Activated T-cell treated with anti-CD3 and anti-CD28 coated beads, Interleukin-2, amount 50 U/mL, for 24 hours (primary cell): ENCODE measurements at regions not wholly inside any gene's neighbourhood (a gene's known extent, or its start where the extent isn't known, plus 50 kb on each side); places are given as distances from the start of the nearest gene placed in this dataset.
"Not testable (repeated sequence)": the region's sequence is repeated elsewhere in the genome, so short reads cannot be mapped to it uniquely, and the experiment has no call there.

Experiments
- DNase-seq: peaks from one replicate; pipeline ENCODE4 v3.0.0-alpha.2; 2020
- H3K27ac Mint-ChIP-seq: 2 replicates; pipeline ENCODE4 v1.8.0; 2020; ENCODE audit warnings: mild to moderate bottlenecking, mixed read lengths
- H3K27me3 Mint-ChIP-seq: 2 replicates; pipeline ENCODE4 v1.8.0; 2020; ENCODE audit warnings: mixed read lengths
- H3K36me3 Mint-ChIP-seq: 2 replicates; pipeline ENCODE4 v1.8.0; 2020; ENCODE audit warnings: low read depth, mixed read lengths
- H3K4me1 Mint-ChIP-seq: 2 replicates; pipeline ENCODE4 v1.8.0; 2020; ENCODE audit warnings: low read depth, mixed read lengths
- H3K4me3 Mint-ChIP-seq: 2 replicates; pipeline ENCODE4 v1.8.0; 2020; ENCODE audit warnings: mild to moderate bottlenecking, moderate library complexity, mixed read lengths
- H3K9me3 Mint-ChIP-seq: 2 replicates; pipeline ENCODE4 v1.8.0; 2020; ENCODE audit warnings: mixed read lengths

DNA sequence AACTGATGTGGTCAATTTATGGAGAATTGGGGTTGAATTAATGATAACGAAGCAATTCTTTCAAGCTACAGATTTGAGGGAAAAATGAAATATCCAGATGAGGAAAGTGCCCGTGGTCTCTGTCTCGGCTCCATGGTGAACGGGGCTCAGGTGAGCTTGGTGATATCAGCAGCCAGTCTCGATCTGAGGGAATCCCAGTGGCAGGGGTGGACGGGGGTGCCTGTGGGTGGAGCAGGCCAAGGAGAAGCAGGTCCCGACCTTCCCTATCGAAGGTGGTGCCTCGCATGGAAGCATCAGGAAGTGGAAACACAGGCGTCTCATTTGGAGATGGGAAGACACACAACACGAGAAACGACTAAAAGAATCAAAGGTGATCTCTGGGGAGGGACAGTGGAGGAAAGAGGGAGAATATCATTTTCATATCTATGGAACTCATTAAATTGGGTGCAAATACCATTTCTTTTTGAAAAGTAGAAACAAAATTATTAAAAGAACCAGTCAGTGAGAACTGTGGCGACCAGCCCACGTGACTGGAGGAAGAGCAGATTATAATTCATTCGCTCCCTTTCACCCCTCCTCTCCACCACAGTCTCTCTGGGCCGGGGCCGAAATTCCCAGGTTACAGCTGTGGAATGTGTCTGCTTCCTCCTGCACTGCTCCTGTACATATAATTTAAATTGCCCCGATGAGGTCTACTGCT, 354.3 kb upstream of the SFSWAP start:
- no peaks in the 10 kb centered on the region for H3K36me3 Mint-ChIP-seq
- H3K9me3 Mint-ChIP-seq, result no peaks in the 10 kb centered on the region
- H3K27ac Mint-ChIP-seq, result no peak overlapping the region
- no peaks in the 10 kb centered on the region for H3K4me1 Mint-ChIP-seq
- DNase-seq, result no peak
- peaks cover 20% of the 10 kb centered on the region for H3K27me3 Mint-ChIP-seq
- H3K4me3 Mint-ChIP-seq, result no peak overlapping the region

DNA sequence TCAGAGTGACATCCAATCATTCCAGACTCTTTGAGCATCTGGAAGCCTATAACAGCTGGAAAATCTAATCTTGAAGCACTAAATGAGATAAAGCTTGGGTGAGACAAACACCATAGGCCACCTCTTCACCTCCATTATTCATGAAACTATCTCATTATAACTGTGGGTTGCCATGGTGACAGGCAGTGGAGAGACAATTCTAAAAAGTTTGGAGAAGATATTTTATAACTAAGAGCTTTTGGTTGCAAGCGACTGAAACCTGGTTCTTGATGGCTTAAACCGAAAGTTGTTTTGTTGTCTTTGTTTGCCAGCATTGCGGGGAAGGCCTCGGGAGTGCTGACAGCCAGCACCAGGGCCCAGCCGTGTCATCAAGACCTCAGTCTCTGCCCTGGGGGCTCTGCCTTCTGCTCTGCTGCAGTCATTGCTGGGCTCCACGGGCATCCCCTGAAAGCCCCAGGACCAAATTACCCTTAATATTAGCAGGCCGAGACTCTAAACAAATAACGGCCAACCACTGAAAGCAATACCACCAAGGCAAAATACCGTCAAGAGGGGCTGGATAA, 353.6 kb upstream of the SFSWAP start:
- no peak for DNase-seq
- no peak overlapping the region for H3K27ac Mint-ChIP-seq
- no peaks in the 10 kb centered on the region for H3K36me3 Mint-ChIP-seq
- H3K27me3 Mint-ChIP-seq, result peaks cover 18% of the 10 kb centered on the region
- no peak overlapping the region for H3K4me3 Mint-ChIP-seq
- no peaks in the 10 kb centered on the region for H3K9me3 Mint-ChIP-seq
- H3K4me1 Mint-ChIP-seq, result no peaks in the 10 kb centered on the region

- H3K4me1 Mint-ChIP-seq, result no peaks in the 10 kb centered on the region
- H3K4me3 Mint-ChIP-seq, result no peak overlapping the region
- no peaks in the 10 kb centered on the region for H3K9me3 Mint-ChIP-seq
- peaks cover 18% of the 10 kb centered on the region for H3K27me3 Mint-ChIP-seq
- no peaks in the 10 kb centered on the region for H3K36me3 Mint-ChIP-seq
- no peak for DNase-seq
- H3K27ac Mint-ChIP-seq, result no peak overlapping the region
These were observed 353.0 kb upstream of the SFSWAP start for GRCh38 chr12:131357920-131358319.

- Mint-ChIP-seq H3K4me1 (no peaks in the 10 kb centered on the region), H3K36me3 (no peaks in the 10 kb centered on the region), H3K9me3 (no peaks in the 10 kb centered on the region), H3K27me3 (peaks cover 6% of the 10 kb centered on the region), H3K4me3 (no peak overlapping the region), H3K27ac (no peak overlapping the region)
- no peak for DNase-seq
These were observed 348.3 kb upstream of the SFSWAP start for GRCh38 chr12:131362291-131363211.

GRCh38 chr12:131363393-131363792, 347.5 kb upstream of the SFSWAP start:
- DNase-seq, result no peak
- H3K36me3 Mint-ChIP-seq, result no peaks in the 10 kb centered on the region
- no peak overlapping the region for H3K4me3 Mint-ChIP-seq
- no peak overlapping the region for H3K27ac Mint-ChIP-seq
- H3K27me3 Mint-ChIP-seq, result peaks cover 3% of the 10 kb centered on the region
- no peaks in the 10 kb centered on the region for H3K9me3 Mint-ChIP-seq
- no peaks in the 10 kb centered on the region for H3K4me1 Mint-ChIP-seq

DNA sequence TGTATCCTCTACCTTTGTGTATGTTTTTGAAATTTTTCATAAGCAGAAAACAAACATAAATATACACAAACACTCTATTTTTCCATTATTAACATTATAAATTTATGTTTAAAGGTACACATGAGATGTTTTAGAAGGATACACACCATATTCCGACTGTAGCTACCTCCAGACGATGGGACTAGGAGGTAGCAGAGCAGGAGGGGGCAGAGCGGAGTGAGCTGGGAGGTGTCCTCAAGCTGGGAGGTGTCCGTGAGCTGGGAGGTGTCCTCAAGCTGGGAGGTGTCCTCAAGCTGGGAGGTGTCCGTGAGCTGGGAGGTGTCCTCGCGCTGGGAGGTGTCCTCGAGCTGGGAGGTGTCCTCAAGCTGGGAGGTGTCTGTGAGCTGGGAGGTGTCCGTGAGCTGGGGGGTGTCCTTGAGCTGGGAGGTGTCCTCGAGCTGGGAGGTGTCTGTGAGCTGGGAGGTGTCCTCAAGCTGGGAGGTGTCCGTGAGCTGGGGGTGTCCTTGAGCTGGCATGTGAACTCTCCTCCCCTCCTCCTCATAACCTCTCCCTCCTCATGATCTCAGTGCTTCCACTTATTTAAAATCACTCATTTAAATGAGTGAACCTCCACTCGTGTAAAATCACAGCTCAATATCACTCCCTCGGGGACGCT, 346.9 kb upstream of the SFSWAP start:
- Mint-ChIP-seq H3K27ac (no peak overlapping the region), H3K4me3 (no peak overlapping the region), H3K27me3 (peaks cover 3% of the 10 kb centered on the region), H3K36me3 (no peaks in the 10 kb centered on the region), H3K9me3 (no peaks in the 10 kb centered on the region), H3K4me1 (no peaks in the 10 kb centered on the region)
- DNase-seq, result no peak

DNA sequence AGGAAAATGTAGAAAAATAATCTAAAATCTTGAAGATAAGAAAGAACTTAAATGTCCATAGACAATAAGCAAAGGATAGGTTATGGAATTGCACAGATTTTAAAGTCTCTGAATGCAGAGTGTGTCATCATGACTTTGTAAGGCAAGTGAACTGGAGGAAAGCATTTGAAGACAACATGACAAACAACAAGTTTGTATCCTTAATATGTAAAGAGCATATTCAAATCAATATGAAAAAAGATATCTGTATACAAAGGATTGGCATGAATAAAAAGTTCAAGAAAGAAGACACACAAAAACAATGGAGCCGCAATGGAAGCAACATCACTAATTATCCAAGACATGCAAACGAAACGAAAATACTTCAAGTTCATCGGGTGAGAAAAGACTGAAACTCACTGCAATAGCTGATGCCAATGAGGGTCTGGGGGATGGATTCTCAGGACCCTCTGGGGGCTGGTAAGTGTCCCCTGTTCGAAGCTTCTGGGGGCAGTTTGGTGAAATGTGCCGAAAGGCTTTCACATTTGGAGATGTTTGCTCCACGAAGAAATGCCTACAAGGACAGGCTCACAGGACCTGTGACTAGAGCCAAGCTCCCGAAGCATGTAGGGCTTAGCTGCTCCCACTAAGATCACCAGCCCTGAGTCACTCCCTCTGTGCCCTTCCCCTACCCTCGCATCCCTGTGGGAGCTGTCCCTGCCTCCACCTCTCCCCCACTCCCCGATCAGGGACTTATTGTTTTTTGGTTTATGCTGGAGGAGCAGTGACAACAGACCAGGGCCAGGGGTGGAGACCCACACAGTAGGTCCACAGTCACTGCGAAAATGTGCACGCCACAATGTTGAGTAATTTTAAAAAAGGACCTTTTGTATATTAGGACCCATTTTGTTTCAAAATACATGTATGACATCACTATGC, 345.7 kb upstream of the SFSWAP start:
- no peaks in the 10 kb centered on the region for H3K9me3 Mint-ChIP-seq
- no peak overlapping the region for H3K4me3 Mint-ChIP-seq
- H3K4me1 Mint-ChIP-seq, result no peaks in the 10 kb centered on the region
- no peak overlapping the region for H3K27ac Mint-ChIP-seq
- H3K27me3 Mint-ChIP-seq, result no peaks in the 10 kb centered on the region
- no peaks in the 10 kb centered on the region for H3K36me3 Mint-ChIP-seq
- DNase-seq, result peak; percentile 17

GRCh38 chr12:131365821-131366260, 345.0 kb upstream of the SFSWAP start:
- Mint-ChIP-seq H3K27ac (no peak overlapping the region), H3K36me3 (no peaks in the 10 kb centered on the region), H3K4me3 (no peak overlapping the region), H3K9me3 (no peaks in the 10 kb centered on the region), H3K27me3 (no peaks in the 10 kb centered on the region), H3K4me1 (no peaks in the 10 kb centered on the region)
- peak; percentile 11 for DNase-seq

DNA sequence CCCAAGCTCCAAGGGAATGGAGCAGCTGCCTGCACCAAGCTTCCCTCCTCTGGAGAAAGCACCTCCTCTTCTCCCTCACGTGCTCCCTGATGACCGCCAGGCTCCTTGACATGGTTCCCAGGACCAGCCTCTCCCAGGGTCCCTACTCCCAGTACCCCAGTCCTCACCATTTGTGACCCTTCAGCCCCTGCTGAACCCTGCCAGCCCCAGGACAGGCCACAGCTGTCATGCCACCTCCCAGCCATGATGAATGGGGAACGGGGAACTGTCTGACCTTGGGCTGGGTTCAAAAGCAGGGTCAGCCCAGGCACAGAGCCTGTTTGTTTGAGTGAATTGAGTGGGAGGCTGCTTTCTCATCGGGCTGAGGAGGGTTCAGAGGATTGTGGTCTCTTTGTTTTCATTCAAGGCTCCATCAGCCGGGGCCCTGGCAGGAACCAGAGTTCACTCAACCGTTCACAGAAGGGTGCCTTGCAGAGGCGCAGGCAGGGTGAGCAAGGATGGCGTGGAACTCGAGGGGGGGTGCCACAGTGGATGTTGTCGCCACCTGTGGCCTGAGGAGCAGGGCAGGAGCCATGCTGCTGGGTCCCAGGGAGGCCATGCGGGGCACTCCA, 344.5 kb upstream of the SFSWAP start:
- peak; percentile 13 for DNase-seq
- Mint-ChIP-seq H3K4me3 (no peak overlapping the region), H3K27me3 (no peaks in the 10 kb centered on the region), H3K36me3 (no peaks in the 10 kb centered on the region), H3K4me1 (no peaks in the 10 kb centered on the region), H3K9me3 (no peaks in the 10 kb centered on the region), H3K27ac (no peak overlapping the region)

- not testable (repeated sequence) for H3K27me3 Mint-ChIP-seq, H3K27ac Mint-ChIP-seq, H3K36me3 Mint-ChIP-seq
These were observed 343.6 kb upstream of the SFSWAP start for GRCh38 chr12:131367067-131367982.

DNA sequence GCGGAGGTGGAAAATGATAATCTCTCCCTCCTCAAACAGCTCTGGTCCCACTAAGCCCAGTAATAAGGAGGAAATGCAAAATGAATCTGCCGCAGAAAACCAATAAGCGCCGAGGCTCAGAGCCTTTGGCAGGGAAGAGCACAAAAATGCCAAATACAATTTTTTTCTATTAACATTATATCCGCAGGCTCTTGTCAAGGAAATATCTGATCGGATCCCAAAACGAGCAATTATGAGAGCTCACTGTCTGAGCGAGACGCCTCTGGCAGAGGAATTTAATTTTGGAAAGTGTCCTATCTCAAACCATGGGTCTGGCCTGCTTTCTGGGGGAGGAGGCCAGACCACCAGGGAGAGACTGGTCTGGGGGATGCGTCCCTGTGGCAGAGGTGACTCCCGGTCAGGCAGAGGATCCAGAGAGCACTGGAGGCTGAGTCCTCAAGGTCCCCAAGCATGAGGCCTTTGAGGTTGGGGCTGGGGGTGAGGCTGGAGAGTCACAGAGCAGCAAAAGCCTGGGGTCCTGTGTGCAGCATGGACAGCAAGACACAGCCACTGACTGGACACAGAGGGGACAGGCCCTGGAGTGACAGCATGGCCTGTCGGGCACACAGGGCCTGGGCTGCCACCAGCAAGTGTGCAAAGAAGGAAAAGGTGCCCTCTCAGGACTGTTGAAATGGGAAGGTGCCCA, 342.8 kb upstream of the SFSWAP start:
- Mint-ChIP-seq H3K36me3 (no peaks in the 10 kb centered on the region), H3K27me3 (no peaks in the 10 kb centered on the region), H3K27ac (no peak overlapping the region), H3K4me3 (no peak overlapping the region), H3K9me3 (no peaks in the 10 kb centered on the region), H3K4me1 (no peaks in the 10 kb centered on the region)
- DNase-seq, result peak; percentile 11

More at GRCh38 chr12:131367067-131367982, 343.6 kb upstream of the SFSWAP start:
- peak; percentile 29 for DNase-seq
- not testable (repeated sequence) for H3K4me1 Mint-ChIP-seq, H3K9me3 Mint-ChIP-seq, H3K4me3 Mint-ChIP-seq

- no peaks in the 10 kb centered on the region for H3K36me3 Mint-ChIP-seq
- no peaks in the 10 kb centered on the region for H3K9me3 Mint-ChIP-seq
- no peaks in the 10 kb centered on the region for H3K27me3 Mint-ChIP-seq
- H3K4me1 Mint-ChIP-seq, result no peaks in the 10 kb centered on the region
- H3K27ac Mint-ChIP-seq, result no peak overlapping the region
- no peak overlapping the region for H3K4me3 Mint-ChIP-seq
- DNase-seq, result no peak
These were observed 342.2 kb upstream of the SFSWAP start for GRCh38 chr12:131368668-131369071.
